H9 (cell line): ENCODE measurements at regions not wholly inside any gene's neighbourhood (a gene's known extent, or its start where the extent isn't known, plus 50 kb on each side); places are given as distances from the start of the nearest gene placed in this dataset.

ENCODE experiments used
- DNase-seq: peaks from one replicate; pipeline ENCODE4 v3.0.0-alpha.2; 2017
- H2AFZ ChIP-seq: one replicate; pipeline ENCODE4 v1.6.1; 2013; ENCODE audit warnings: mild to moderate bottlenecking, low read length, control low read depth, moderate library complexity
- H2AK5ac ChIP-seq: 2 replicates; pipeline ENCODE4 v1.6.1; 2013; ENCODE audit warnings: low read length, control low read depth, mixed read lengths; ENCODE audit not compliant: insufficient read length
- H2BK120ac ChIP-seq: one replicate; pipeline ENCODE4 v1.6.1; 2013; ENCODE audit warnings: low read depth, mild to moderate bottlenecking, low read length, control low read depth, inconsistent platforms; ENCODE audit not compliant: poor library complexity, severe bottlenecking
- H2BK12ac ChIP-seq: 2 replicates; pipeline ENCODE4 v1.6.1; 2013; ENCODE audit warnings: low read length, control low read depth, mixed read lengths, low read depth; ENCODE audit not compliant: insufficient read length
- H2BK15ac ChIP-seq: 2 replicates; pipeline ENCODE4 v1.6.1; 2013; ENCODE audit warnings: low read depth, low read length, control low read depth
- H2BK20ac ChIP-seq: one replicate; pipeline ENCODE4 v1.6.1; 2013; ENCODE audit warnings: low read depth, mild to moderate bottlenecking, low read length, control low read depth, inconsistent platforms; ENCODE audit not compliant: poor library complexity, severe bottlenecking
- H2BK5ac ChIP-seq: 2 replicates; pipeline ENCODE4 v1.6.1; 2013; ENCODE audit warnings: low read length, control low read depth, mixed read lengths; ENCODE audit not compliant: insufficient read length
- H3K14ac ChIP-seq: 2 replicates; pipeline ENCODE4 v1.6.1; 2013; ENCODE audit warnings: low read length, control low read depth; ENCODE audit not compliant: insufficient read depth
- H3K18ac ChIP-seq: 2 replicates; pipeline ENCODE4 v1.6.1; 2013; ENCODE audit warnings: low read depth, mild to moderate bottlenecking, mixed read lengths, low read length, control low read depth; ENCODE audit not compliant: insufficient read length
- H3K23ac ChIP-seq: 2 replicates; pipeline ENCODE4 v1.6.1; 2013; ENCODE audit warnings: low read length, control low read depth, mixed read lengths, low read depth; ENCODE audit not compliant: insufficient read length
- H3K23me2 ChIP-seq: 2 replicates; pipeline ENCODE4 v1.6.1; 2013; ENCODE audit warnings: low read depth, mild to moderate bottlenecking, mixed read lengths, low read length, control low read depth; ENCODE audit not compliant: insufficient read length, poor library complexity, severe bottlenecking
- H3K27ac ChIP-seq: 2 replicates; pipeline ENCODE4 v1.5.1; 2013; ENCODE audit warnings: low read length, control low read depth, mixed read lengths, low read depth; ENCODE audit not compliant: insufficient read length
- H3K27me3 ChIP-seq: 2 replicates; pipeline ENCODE4 v1.6.1; 2013; ENCODE audit warnings: low read length, control low read depth, inconsistent platforms; ENCODE audit not compliant: insufficient read depth
- H3K4ac ChIP-seq: 2 replicates; pipeline ENCODE4 v1.6.1; 2013; ENCODE audit warnings: low read depth, mild to moderate bottlenecking, control low read depth, inconsistent platforms, low read length, moderate library complexity
- H3K4me1 ChIP-seq: 2 replicates; pipeline ENCODE4 v1.6.1; 2013; ENCODE audit warnings: low read length, control low read depth, inconsistent platforms; ENCODE audit not compliant: insufficient read depth
- H3K4me2 ChIP-seq: 2 replicates; pipeline ENCODE4 v1.6.1; 2013; ENCODE audit warnings: low read length, control low read depth, mixed read lengths; ENCODE audit not compliant: insufficient read length, insufficient read depth
- H3K56ac ChIP-seq: 2 replicates; pipeline ENCODE4 v1.6.1; 2013; ENCODE audit warnings: low read depth, mild to moderate bottlenecking, mixed read lengths, low read length, control low read depth; ENCODE audit not compliant: insufficient read length
- H3K79me1 ChIP-seq: 2 replicates; pipeline ENCODE4 v1.6.1; 2013; ENCODE audit warnings: low read depth, mild to moderate bottlenecking, moderate library complexity, low read length, control low read depth, inconsistent platforms; ENCODE audit not compliant: insufficient read depth, poor library complexity, severe bottlenecking
- H3K79me2 ChIP-seq: 2 replicates; pipeline ENCODE4 v1.6.1; 2013; ENCODE audit warnings: low read length, control low read depth, inconsistent platforms; ENCODE audit not compliant: insufficient read depth
- H3K9ac ChIP-seq: 2 replicates; pipeline ENCODE4 v1.6.1; 2013; ENCODE audit warnings: low read length, control low read depth, mixed read lengths; ENCODE audit not compliant: insufficient read length; ENCODE audit errors: extremely low read depth
- H3K9me3 ChIP-seq: one replicate; pipeline ENCODE4 v1.6.1; 2013; ENCODE audit warnings: low read depth, low read length, inconsistent platforms; ENCODE audit not compliant: control insufficient read depth
- H3T11ph ChIP-seq: one replicate; pipeline ENCODE4 v1.6.1; 2013; ENCODE audit warnings: mild to moderate bottlenecking, low read length, control low read depth, inconsistent platforms
- H4K20me1 ChIP-seq: one replicate; pipeline ENCODE4 v1.6.1; 2013; ENCODE audit not compliant: control insufficient read depth, insufficient read length, insufficient read depth
- H4K5ac ChIP-seq: 2 replicates; pipeline ENCODE4 v1.6.1; 2013; ENCODE audit warnings: low read depth, mild to moderate bottlenecking, mixed read lengths, low read length, control low read depth; ENCODE audit not compliant: insufficient read length
- H4K8ac ChIP-seq: replicated peaks from 2 replicates; pipeline ENCODE4 v1.6.1; 2013; ENCODE audit warnings: low read length, control low read depth, mixed read lengths, low read depth; ENCODE audit not compliant: insufficient read length
- H4K91ac ChIP-seq: 2 replicates; pipeline ENCODE4 v1.6.1; 2013; ENCODE audit warnings: low read depth, mild to moderate bottlenecking, moderate library complexity, mixed read lengths, low read length, control low read depth; ENCODE audit not compliant: insufficient read length
- H3K27ac Mint-ChIP-seq, 3 experiments: 2 replicates in 2 of 3; 3 replicates in 1 of 3; pipeline ENCODE4 v1.8.0; 2020 to 2021; ENCODE audit warnings: mixed read lengths in 3 of 3, mild to moderate bottlenecking in 1 of 3, moderate library complexity in 1 of 3
- H3K27me3 Mint-ChIP-seq: 2 replicates; pipeline ENCODE4 v1.8.0; 2021; ENCODE audit warnings: low read depth, mild to moderate bottlenecking, moderate library complexity, mixed read lengths
- H3K36me3 Mint-ChIP-seq, 3 experiments: 2 replicates in 2 of 3; 3 replicates in 1 of 3; pipeline ENCODE4 v1.8.0; 2020 to 2021; ENCODE audit warnings: low read depth in 3 of 3, mixed read lengths in 3 of 3; ENCODE audit not compliant: insufficient read depth in 1 of 3
- H3K4me1 Mint-ChIP-seq, 2 experiments: 2 replicates each; pipeline ENCODE4 v1.8.0; 2020; ENCODE audit warnings: mixed read lengths in 2 of 2
- H3K4me3 Mint-ChIP-seq, 2 experiments: 2 replicates in 1 of 2; 3 replicates in 1 of 2; pipeline ENCODE4 v1.8.0; 2020 to 2021; ENCODE audit warnings: mild to moderate bottlenecking in 2 of 2, mixed read lengths in 2 of 2, moderate library complexity in 1 of 2
- H3K9me3 Mint-ChIP-seq, 2 experiments: 2 replicates in 1 of 2; 3 replicates in 1 of 2; pipeline ENCODE4 v1.8.0; 2020; ENCODE audit warnings: mild to moderate bottlenecking in 2 of 2, mixed read lengths in 2 of 2, moderate library complexity in 1 of 2
- WGBS: extraction: QIAGEN DNeasy Blood & Tissue Kit; methylation state at CpG from one replicate; pipeline ENCODE4 v1.1.7; 2013; ENCODE audit warnings: missing lambda C conversion rate, low lambda C conversion rate, mixed read lengths; ENCODE audit not compliant: insufficient read length; ENCODE audit errors: extremely low coverage; 5-methylcytosine and 5-hydroxymethylcytosine counted together
- TF ChIP-seq, protein P1 (sequence below): fragments of 200-600 bp; sonication (generic); conservative IDR thresholded peaks from 3 replicates; pipeline ENCODE4 v1.8.0; 2021; ENCODE audit warnings: antibody characterized with exemption, mild to moderate bottlenecking

DNA sequence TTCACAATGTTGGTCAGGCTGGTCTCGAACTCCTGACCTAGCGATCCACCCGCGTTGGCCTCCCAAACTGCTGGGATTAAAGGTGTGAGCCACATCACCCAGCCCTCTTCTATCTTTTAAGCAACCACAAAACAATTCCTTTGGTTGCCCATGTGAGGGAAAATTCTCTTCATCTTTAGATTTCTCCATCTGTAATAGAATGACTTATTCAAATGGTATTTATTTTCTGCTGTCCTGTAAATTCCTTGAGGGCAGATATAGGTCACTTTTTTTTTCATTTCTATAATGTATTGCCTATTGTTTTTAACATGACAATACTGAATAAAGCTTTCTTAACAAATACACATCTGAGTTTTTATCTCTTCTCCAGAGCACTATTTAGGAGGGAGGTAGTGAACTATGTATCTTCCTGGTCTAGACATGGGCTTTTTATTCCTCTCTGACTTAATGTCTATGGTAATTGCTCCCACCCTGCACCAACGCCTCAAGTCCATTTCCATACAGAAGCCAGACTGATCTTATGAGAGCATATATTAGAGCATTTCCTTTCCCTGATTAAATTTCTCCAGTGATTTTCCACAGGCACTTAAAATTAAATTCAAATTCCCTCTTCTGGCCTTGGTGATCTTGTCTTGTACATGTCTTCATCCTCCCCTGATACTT lies 595.6 kb downstream of the CAAP1 start:
- no peaks in the 10 kb centered on the region for H3K36me3 Mint-ChIP-seq
- Histone ChIP-seq H3K56ac (no peak overlapping the region), H3K23ac (no peak overlapping the region), H3K4ac (no peak overlapping the region), H2BK15ac (no peak overlapping the region), H4K91ac (no peak overlapping the region), H2AK5ac (no peak overlapping the region), H3K79me1 (no peaks in the 10 kb centered on the region), H2BK20ac (no peak overlapping the region), H4K20me1 (no peaks in the 10 kb centered on the region), H3K4me1 (peaks cover 3% of the 10 kb centered on the region; the same call in 1 of the 2 replicates), H2BK5ac (no peak overlapping the region), H2AFZ (no peak overlapping the region), H4K5ac (no peak overlapping the region), H3K14ac (no peak overlapping the region), H3K4me2 (no peak overlapping the region), H3T11ph (no peak overlapping the region), H2BK120ac (no peak overlapping the region), H3K9me3 (no peaks in the 10 kb centered on the region), H3K27me3 (no peaks in the 10 kb centered on the region), H3K23me2 (no peaks in the 10 kb centered on the region), H3K27ac (no peak overlapping the region), H4K8ac (no peak overlapping the region), H3K9ac (no peak overlapping the region), H3K18ac (no peak overlapping the region), H3K79me2 (no peaks in the 10 kb centered on the region), H2BK12ac (no peak overlapping the region)
- H3K4me3 Mint-ChIP-seq = no peak overlapping the region
- H3K27ac Mint-ChIP-seq = no peak overlapping the region
- DNase-seq = no peak
- no peaks in the 10 kb centered on the region for H3K27me3 Mint-ChIP-seq
- peaks cover 0 to 3% of the 10 kb centered on the region in 2 experiments; a peak in 2 of 4 replicates for H3K4me1 Mint-ChIP-seq
- TF ChIP-seq, protein P1, sequence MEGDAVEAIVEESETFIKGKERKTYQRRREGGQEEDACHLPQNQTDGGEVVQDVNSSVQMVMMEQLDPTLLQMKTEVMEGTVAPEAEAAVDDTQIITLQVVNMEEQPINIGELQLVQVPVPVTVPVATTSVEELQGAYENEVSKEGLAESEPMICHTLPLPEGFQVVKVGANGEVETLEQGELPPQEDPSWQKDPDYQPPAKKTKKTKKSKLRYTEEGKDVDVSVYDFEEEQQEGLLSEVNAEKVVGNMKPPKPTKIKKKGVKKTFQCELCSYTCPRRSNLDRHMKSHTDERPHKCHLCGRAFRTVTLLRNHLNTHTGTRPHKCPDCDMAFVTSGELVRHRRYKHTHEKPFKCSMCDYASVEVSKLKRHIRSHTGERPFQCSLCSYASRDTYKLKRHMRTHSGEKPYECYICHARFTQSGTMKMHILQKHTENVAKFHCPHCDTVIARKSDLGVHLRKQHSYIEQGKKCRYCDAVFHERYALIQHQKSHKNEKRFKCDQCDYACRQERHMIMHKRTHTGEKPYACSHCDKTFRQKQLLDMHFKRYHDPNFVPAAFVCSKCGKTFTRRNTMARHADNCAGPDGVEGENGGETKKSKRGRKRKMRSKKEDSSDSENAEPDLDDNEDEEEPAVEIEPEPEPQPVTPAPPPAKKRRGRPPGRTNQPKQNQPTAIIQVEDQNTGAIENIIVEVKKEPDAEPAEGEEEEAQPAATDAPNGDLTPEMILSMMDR = no peak
- H3K9me3 Mint-ChIP-seq = no peaks in the 10 kb centered on the region
- WGBS = no CpG with 5 or more reads among the region's 5 CpGs
